Endothelial cell of umbilical vein (primary cell): ENCODE measurements at regions not wholly inside any gene's neighbourhood (a gene's known extent, or its start where the extent isn't known, plus 50 kb on each side); places are given as distances from the start of the nearest gene placed in this dataset.
A peak's percentile ranks its signal among the peaks of the same experiment; 100 is the strongest.

Source experiments
- EZH2 ChIP-seq: IDR thresholded peaks from 2 replicates; pipeline ENCODE4 v1.6.1; 2012; ENCODE audit warnings: borderline replicate concordance, low read depth, mild to moderate bottlenecking, moderate library complexity, low read length, inconsistent platforms; ENCODE audit not compliant: severe bottlenecking
- FOS ChIP-seq: IDR thresholded peaks from 2 replicates; pipeline ENCODE4 v1.6.1; 2011; ENCODE audit warnings: mild to moderate bottlenecking, low read length, moderate library complexity, borderline replicate concordance; ENCODE audit not compliant: insufficient read depth
- GATA2 ChIP-seq: IDR thresholded peaks from 2 replicates; pipeline ENCODE4 v1.7.0; 2011; ENCODE audit warnings: low read depth, mild to moderate bottlenecking, moderate library complexity, mixed read lengths, low read length; ENCODE audit not compliant: insufficient read length, insufficient read depth
- JUN ChIP-seq: IDR thresholded peaks from 2 replicates; pipeline ENCODE4 v1.6.1; 2011; ENCODE audit warnings: borderline replicate concordance, low read depth; ENCODE audit not compliant: insufficient read length, insufficient read depth
- MYC ChIP-seq: IDR thresholded peaks from one replicate; pipeline ENCODE4 v1.6.1; 2011; ENCODE audit warnings: mild to moderate bottlenecking, low read depth, low read length
- POLR2A ChIP-seq: IDR thresholded peaks from 2 replicates; pipeline ENCODE4 v1.6.1; 2012; ENCODE audit warnings: low read depth, mild to moderate bottlenecking, control low read depth, low read length
- POLR2AphosphoS5 ChIP-seq: IDR thresholded peaks from 2 replicates; pipeline ENCODE4 v1.6.1; 2012; ENCODE audit warnings: low read depth, mild to moderate bottlenecking, control low read depth, low read length, moderate library complexity; ENCODE audit not compliant: insufficient read depth
- TF ChIP-seq, protein P1 (sequence below), 2 donors: IDR thresholded peaks; 1 replicate in 1 of 2; 2 replicates in 1 of 2; pipeline ENCODE4 v1.5.1; 2011; ENCODE audit warnings: low read length in 2 of 2, mild to moderate bottlenecking in 2 of 2, moderate library complexity in 2 of 2, control low read depth in 1 of 2, inconsistent platforms in 1 of 2, low read depth in 1 of 2; ENCODE audit not compliant: insufficient read depth in 1 of 2; ENCODE audit errors: extremely low read depth in 1 of 2
- TF ChIP-seq, protein P2 (sequence below): IDR thresholded peaks from 2 replicates; pipeline ENCODE4 v1.6.1; 2011; ENCODE audit not compliant: insufficient read depth, insufficient read length

- TF ChIP-seq POLR2AphosphoS5 (no peak), EZH2 (no peak), POLR2A (no peak), JUN (peak; percentile 9), FOS (peak; percentile 29), MYC (no peak), GATA2 (no peak)
- TF ChIP-seq, protein P1, sequence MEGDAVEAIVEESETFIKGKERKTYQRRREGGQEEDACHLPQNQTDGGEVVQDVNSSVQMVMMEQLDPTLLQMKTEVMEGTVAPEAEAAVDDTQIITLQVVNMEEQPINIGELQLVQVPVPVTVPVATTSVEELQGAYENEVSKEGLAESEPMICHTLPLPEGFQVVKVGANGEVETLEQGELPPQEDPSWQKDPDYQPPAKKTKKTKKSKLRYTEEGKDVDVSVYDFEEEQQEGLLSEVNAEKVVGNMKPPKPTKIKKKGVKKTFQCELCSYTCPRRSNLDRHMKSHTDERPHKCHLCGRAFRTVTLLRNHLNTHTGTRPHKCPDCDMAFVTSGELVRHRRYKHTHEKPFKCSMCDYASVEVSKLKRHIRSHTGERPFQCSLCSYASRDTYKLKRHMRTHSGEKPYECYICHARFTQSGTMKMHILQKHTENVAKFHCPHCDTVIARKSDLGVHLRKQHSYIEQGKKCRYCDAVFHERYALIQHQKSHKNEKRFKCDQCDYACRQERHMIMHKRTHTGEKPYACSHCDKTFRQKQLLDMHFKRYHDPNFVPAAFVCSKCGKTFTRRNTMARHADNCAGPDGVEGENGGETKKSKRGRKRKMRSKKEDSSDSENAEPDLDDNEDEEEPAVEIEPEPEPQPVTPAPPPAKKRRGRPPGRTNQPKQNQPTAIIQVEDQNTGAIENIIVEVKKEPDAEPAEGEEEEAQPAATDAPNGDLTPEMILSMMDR (IDR thresholded peaks at IDR 0.05; ENCODE audit: extremely low read depth in 1 of 2, insufficient read depth in 1 of 2, low read depth in 1 of 2, low read length in 2 of 2): no peak
- TF ChIP-seq, protein P2, sequence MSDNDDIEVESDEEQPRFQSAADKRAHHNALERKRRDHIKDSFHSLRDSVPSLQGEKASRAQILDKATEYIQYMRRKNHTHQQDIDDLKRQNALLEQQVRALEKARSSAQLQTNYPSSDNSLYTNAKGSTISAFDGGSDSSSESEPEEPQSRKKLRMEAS: no peak
These were observed 83.1 kb downstream of the OR5AK2 start for GRCh38 chr11:57071829-57072228.
